ENCODE measurements at regions not wholly inside any gene's neighbourhood (a gene's known extent, or its start where the extent isn't known, plus 50 kb on each side); places are given as distances from the start of the nearest gene placed in this dataset.

GRCh38 chr1:14308460-14308859, 290.0 kb upstream of the KAZN start:
- intact Hi-C loops (cut with DNase I): no loop called here

GRCh38 chr1:14309984-14310383, 288.5 kb upstream of the KAZN start:
- intact Hi-C loops (cut with DNase I): no loop called here
- DNase-seq (ENCODE audit: low spot score): no peak

More at GRCh38 chr1:14308460-14308859, 290.0 kb upstream of the KAZN start:
- DNase-seq (ENCODE audit: low spot score): no peak

GRCh38 chr1:14310476-14310875, 288.0 kb upstream of the KAZN start:
- DNase-seq (ENCODE audit: low spot score): no peak
- intact Hi-C loops (cut with DNase I): no loop called here

- DNase-seq (ENCODE audit: low spot score): no peak
- intact Hi-C loops (cut with DNase I): no loop called here
Measured at GRCh38 chr1:14313731-14314431, 284.6 kb upstream of the KAZN start.

GRCh38 chr1:14318830-14319229, 279.7 kb upstream of the KAZN start:
- intact Hi-C loops (cut with DNase I): no loop called here
- DNase-seq (ENCODE audit: low spot score): no peak

- no peak for DNase-seq (ENCODE audit: low spot score)
- intact Hi-C loops (cut with DNase I): no loop called here
Measured at GRCh38 chr1:14320518-14320917, 278.0 kb upstream of the KAZN start.

- no peak for DNase-seq (ENCODE audit: low spot score)
- intact Hi-C loops (cut with DNase I): no loop called here
Measured at GRCh38 chr1:14320986-14321385, 277.5 kb upstream of the KAZN start.

GRCh38 chr1:14321422-14321821, 277.1 kb upstream of the KAZN start:
- no peak for DNase-seq (ENCODE audit: low spot score)
- intact Hi-C loops (cut with DNase I): no loop called here

GRCh38 chr1:14323568-14324247, 274.8 kb upstream of the KAZN start:
- intact Hi-C loops (cut with DNase I): no loop called here
- DNase-seq (ENCODE audit: low spot score): no peak

GRCh38 chr1:14324248-14324630, 274.2 kb upstream of the KAZN start:
- intact Hi-C loops (cut with DNase I): no loop called here
- no peak for DNase-seq (ENCODE audit: low spot score)

GRCh38 chr1:14326857-14327256, 271.6 kb upstream of the KAZN start:
- DNase-seq (ENCODE audit: low spot score): no peak
- intact Hi-C loops (cut with DNase I): no loop called here

- no peak for DNase-seq (ENCODE audit: low spot score)
- intact Hi-C loops (cut with DNase I): no loop called here
Measured at GRCh38 chr1:14328685-14329084, 269.8 kb upstream of the KAZN start.

- intact Hi-C loops (cut with DNase I): no loop called here
- DNase-seq (ENCODE audit: low spot score): no peak
Measured at GRCh38 chr1:14332158-14332557, 266.3 kb upstream of the KAZN start.

- DNase-seq (ENCODE audit: low spot score): no peak
- intact Hi-C loops (cut with DNase I): no loop called here
Measured at GRCh38 chr1:14334336-14335176, 263.9 kb upstream of the KAZN start.

- DNase-seq (ENCODE audit: low spot score): no peak
- intact Hi-C loops (cut with DNase I): no loop called here
Measured at GRCh38 chr1:14338509-14338908, 260.0 kb upstream of the KAZN start.

GRCh38 chr1:14339288-14339687, 259.2 kb upstream of the KAZN start:
- DNase-seq (ENCODE audit: low spot score): no peak
- intact Hi-C loops (cut with DNase I): no loop called here

- intact Hi-C loops (cut with DNase I): no loop called here
- DNase-seq (ENCODE audit: low spot score): no peak
Measured at GRCh38 chr1:14340002-14340785, 258.3 kb upstream of the KAZN start.

GRCh38 chr1:14341147-14341546, 257.3 kb upstream of the KAZN start:
- intact Hi-C loops (cut with DNase I): no loop called here
- no peak for DNase-seq (ENCODE audit: low spot score)

GRCh38 chr1:14345946-14346550, 252.4 kb upstream of the KAZN start:
- intact Hi-C loops (cut with DNase I): no loop called here
- no peak for DNase-seq (ENCODE audit: low spot score)

Measured in cardiac septum (tissue), 1 donor.